ENCODE measurements at regions not wholly inside any gene's neighbourhood (a gene's known extent, or its start where the extent isn't known, plus 50 kb on each side); places are given as distances from the start of the nearest gene placed in this dataset.

DNA sequence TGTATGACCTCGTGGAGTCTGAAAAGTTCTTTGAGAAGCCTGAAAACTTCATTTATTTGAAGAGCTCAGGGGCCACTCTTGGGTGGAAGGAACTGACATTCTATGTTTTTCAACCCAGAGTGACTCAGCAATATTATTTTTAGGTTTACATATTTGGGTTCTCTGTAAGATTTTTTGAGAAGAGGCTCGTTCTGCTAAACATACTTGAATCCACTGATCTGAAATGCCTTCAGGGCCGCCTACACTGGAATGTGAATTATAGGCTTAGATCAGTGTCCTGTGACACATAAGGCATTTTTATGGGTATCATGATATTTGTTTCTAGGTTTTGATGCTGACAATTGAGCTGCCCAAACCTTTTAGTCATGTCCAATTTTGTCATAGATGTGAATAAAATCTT, 86.2 kb downstream of the PSAT1 start:
- Mint-ChIP-seq H3K4me3 (ENCODE audit: unreplicated experiment) (no peak overlapping the region), H3K27me3 (ENCODE audit: unreplicated experiment) (peaks cover 3% of the 10 kb centered on the region), H3K27ac (ENCODE audit: unreplicated experiment) (no peak overlapping the region), H3K36me3 (ENCODE audit: low read depth, unreplicated experiment) (no peaks in the 10 kb centered on the region), H3K4me1 (ENCODE audit: unreplicated experiment) (no peaks in the 10 kb centered on the region), H3K9me3 (ENCODE audit: unreplicated experiment) (no peaks in the 10 kb centered on the region)
- DNase-seq (ENCODE audit: low spot score), result no peak
- TF ChIP-seq, protein P1, sequence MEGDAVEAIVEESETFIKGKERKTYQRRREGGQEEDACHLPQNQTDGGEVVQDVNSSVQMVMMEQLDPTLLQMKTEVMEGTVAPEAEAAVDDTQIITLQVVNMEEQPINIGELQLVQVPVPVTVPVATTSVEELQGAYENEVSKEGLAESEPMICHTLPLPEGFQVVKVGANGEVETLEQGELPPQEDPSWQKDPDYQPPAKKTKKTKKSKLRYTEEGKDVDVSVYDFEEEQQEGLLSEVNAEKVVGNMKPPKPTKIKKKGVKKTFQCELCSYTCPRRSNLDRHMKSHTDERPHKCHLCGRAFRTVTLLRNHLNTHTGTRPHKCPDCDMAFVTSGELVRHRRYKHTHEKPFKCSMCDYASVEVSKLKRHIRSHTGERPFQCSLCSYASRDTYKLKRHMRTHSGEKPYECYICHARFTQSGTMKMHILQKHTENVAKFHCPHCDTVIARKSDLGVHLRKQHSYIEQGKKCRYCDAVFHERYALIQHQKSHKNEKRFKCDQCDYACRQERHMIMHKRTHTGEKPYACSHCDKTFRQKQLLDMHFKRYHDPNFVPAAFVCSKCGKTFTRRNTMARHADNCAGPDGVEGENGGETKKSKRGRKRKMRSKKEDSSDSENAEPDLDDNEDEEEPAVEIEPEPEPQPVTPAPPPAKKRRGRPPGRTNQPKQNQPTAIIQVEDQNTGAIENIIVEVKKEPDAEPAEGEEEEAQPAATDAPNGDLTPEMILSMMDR (IDR thresholded peaks at IDR 0.05; ENCODE audit: unreplicated experiment), result no peak

DNA sequence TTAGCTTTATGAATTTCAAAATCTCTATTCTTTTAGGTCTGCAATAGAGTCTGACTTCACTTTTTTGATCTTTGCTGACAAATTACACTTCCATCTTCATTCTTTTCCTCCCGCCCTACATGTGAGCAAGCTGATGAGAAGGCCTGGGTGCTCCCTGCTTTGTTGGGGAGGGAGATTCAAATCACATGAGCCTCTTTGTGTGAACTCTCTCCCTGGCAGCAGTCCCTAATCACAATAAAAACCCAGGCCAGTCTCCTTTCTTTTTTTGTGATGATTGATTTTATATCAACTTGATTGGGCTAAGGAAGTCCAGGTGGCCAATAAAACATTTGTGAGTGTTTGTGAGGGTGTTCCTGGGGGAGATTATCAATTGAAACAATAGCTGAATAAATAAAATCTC, 89.4 kb downstream of the PSAT1 start:
- Mint-ChIP-seq H3K4me3 (ENCODE audit: unreplicated experiment) (no peak overlapping the region), H3K27me3 (ENCODE audit: unreplicated experiment) (peaks cover 2% of the 10 kb centered on the region), H3K27ac (ENCODE audit: unreplicated experiment) (no peak overlapping the region), H3K36me3 (ENCODE audit: low read depth, unreplicated experiment) (no peaks in the 10 kb centered on the region), H3K4me1 (ENCODE audit: unreplicated experiment) (no peaks in the 10 kb centered on the region), H3K9me3 (ENCODE audit: unreplicated experiment) (no peaks in the 10 kb centered on the region)
- TF ChIP-seq, protein P1 (IDR thresholded peaks at IDR 0.05; ENCODE audit: unreplicated experiment), result no peak
- DNase-seq (ENCODE audit: low spot score), result no peak

DNA sequence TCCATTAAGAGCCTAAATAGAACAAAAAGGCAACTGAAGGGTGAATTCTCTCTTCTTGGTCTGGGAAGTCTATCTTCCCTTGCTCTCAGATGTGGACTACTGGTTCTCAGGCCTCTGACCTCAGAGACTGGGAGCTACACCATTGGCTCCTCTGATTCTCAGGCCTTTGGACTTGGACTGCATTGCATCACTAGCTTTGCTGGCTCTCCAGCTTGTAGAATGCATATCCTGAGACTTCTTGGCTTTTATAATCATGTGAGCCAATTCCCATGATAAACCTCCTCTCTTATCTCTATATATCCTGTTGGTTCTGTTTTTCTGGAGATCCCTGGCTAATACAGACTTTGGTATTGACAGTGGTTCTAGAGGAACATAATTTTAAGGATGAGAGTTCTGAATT, 89.8 kb downstream of the PSAT1 start:
- no peaks in the 10 kb centered on the region for H3K36me3 Mint-ChIP-seq (ENCODE audit: low read depth, unreplicated experiment)
- H3K4me1 Mint-ChIP-seq (ENCODE audit: unreplicated experiment), result no peaks in the 10 kb centered on the region
- TF ChIP-seq, protein P1 (IDR thresholded peaks at IDR 0.05; ENCODE audit: unreplicated experiment), result no peak
- no peak overlapping the region for H3K27ac Mint-ChIP-seq (ENCODE audit: unreplicated experiment)
- peaks cover 2% of the 10 kb centered on the region for H3K27me3 Mint-ChIP-seq (ENCODE audit: unreplicated experiment)
- DNase-seq (ENCODE audit: low spot score), result no peak
- H3K9me3 Mint-ChIP-seq (ENCODE audit: unreplicated experiment), result no peaks in the 10 kb centered on the region
- H3K4me3 Mint-ChIP-seq (ENCODE audit: unreplicated experiment), result no peak overlapping the region

DNA sequence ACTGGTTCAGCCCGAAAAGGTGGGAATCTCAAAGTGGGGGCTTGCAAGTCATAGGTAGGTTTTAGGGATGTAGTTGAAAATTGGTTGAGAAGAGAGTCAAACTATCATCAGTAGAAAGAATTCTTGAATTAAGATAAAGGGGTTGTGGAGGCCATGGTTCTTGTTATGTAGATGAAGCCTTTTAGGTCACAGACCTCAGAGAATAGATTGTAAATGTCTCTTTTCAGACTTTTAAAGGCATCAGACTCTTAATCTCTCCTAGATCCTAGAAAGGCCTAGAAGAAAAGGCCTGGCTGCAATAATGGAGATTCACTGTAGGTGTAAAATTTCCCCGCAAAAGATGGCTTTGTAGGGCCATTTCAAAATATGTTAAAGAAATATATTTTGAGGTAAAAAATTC, 96.4 kb downstream of the PSAT1 start:
- DNase-seq (ENCODE audit: low spot score), result no peak
- Mint-ChIP-seq H3K4me1 (ENCODE audit: unreplicated experiment) (peaks cover 22% of the 10 kb centered on the region), H3K36me3 (ENCODE audit: low read depth, unreplicated experiment) (peaks cover 4% of the 10 kb centered on the region), H3K27me3 (ENCODE audit: unreplicated experiment) (peaks cover 6% of the 10 kb centered on the region), H3K9me3 (ENCODE audit: unreplicated experiment) (no peaks in the 10 kb centered on the region), H3K27ac (ENCODE audit: unreplicated experiment) (no peak overlapping the region), H3K4me3 (ENCODE audit: unreplicated experiment) (no peak overlapping the region)
- TF ChIP-seq, protein P1 (IDR thresholded peaks at IDR 0.05; ENCODE audit: unreplicated experiment), result no peak

DNA sequence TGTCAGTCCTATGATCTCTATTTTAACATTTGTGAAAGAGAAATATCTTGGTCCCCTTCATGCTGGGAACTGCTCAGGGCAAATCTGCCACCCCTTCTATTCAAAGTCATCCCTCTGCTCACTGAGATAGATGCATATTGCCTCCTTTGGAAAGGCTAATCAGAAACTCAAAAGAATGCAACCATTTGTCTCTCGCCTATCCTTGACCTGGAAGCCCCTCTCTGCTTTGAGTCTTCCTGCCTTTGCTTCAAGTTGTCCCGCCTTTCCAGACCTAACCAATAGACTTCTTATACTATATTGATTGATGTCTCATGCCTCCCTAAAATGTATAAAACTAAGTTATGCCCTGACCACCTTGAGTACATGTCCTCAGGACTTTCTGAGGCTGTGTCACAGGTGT, 97.0 kb downstream of the PSAT1 start:
- peaks cover 9% of the 10 kb centered on the region for H3K27me3 Mint-ChIP-seq (ENCODE audit: unreplicated experiment)
- peaks cover 22% of the 10 kb centered on the region for H3K4me1 Mint-ChIP-seq (ENCODE audit: unreplicated experiment)
- no peak overlapping the region for H3K27ac Mint-ChIP-seq (ENCODE audit: unreplicated experiment)
- H3K36me3 Mint-ChIP-seq (ENCODE audit: low read depth, unreplicated experiment), result peaks cover 4% of the 10 kb centered on the region
- no peak overlapping the region for H3K4me3 Mint-ChIP-seq (ENCODE audit: unreplicated experiment)
- TF ChIP-seq, protein P1 (IDR thresholded peaks at IDR 0.05; ENCODE audit: unreplicated experiment), result no peak
- no peak for DNase-seq (ENCODE audit: low spot score)
- H3K9me3 Mint-ChIP-seq (ENCODE audit: unreplicated experiment), result no peaks in the 10 kb centered on the region
